ENCODE measurements at regions not wholly inside any gene's neighbourhood (a gene's known extent, or its start where the extent isn't known, plus 50 kb on each side); places are given as distances from the start of the nearest gene placed in this dataset.

GRCh38 chr3:17831366-17831765 lies 88.9 kb upstream of the TBC1D5 start (continued):
- TF ChIP-seq REST (IDR thresholded peaks at IDR 0.05; ENCODE audit: unreplicated experiment), result no peak
- no peak for TF ChIP-seq CREB1 (CRISPR knock-in tag; IDR thresholded peaks at IDR 0.05; ENCODE audit: low read depth)
- TF ChIP-seq ZNF331 (CRISPR knock-in tag; IDR thresholded peaks at IDR 0.05; ENCODE audit: low read depth), result no peak

GRCh38 chr3:17830788-17831187 lies 88.4 kb upstream of the TBC1D5 start:
- Histone ChIP-seq H3K4me2 (no peak overlapping the region), H3K36me3 (ENCODE audit: insufficient read depth) (no peaks in the 10 kb centered on the region), H2AFZ (no peak overlapping the region), H3K4me3 (no peak overlapping the region), H3K79me2 (replicated peaks; ENCODE audit: insufficient read depth) (no peaks in the 10 kb centered on the region), H3F3A (replicated peaks; ENCODE audit: low read depth) (no peaks in the 10 kb centered on the region), H3K27ac (ENCODE audit: low read depth) (no peak overlapping the region), H3K9me2 (ENCODE audit: insufficient read depth) (no peaks in the 10 kb centered on the region), H3K4me1 (ENCODE audit: insufficient read depth) (no peaks in the 10 kb centered on the region), H4K20me1 (replicated peaks; ENCODE audit: insufficient read depth) (no peaks in the 10 kb centered on the region), H3K27me3 (ENCODE audit: insufficient read depth) (no peaks in the 10 kb centered on the region)
- Mint-ChIP-seq H3K36me3 (ENCODE audit: low read depth) (no peaks in the 10 kb centered on the region), H3K9me3 (no peaks in the 10 kb centered on the region), H3K27ac (no peak overlapping the region), H3K27me3 (ENCODE audit: insufficient read depth, low read depth, poor library complexity) (no peaks in the 10 kb centered on the region), H3K4me3 (no peak overlapping the region), H3K4me1 (no peaks in the 10 kb centered on the region)
- no peak for ATAC-seq
- no peak for DNase-seq (ENCODE audit: low spot score)
- no peak for TF ChIP-seq NANOG (IDR thresholded peaks at IDR 0.05; ENCODE audit: borderline replicate concordance)
- no peak for TF ChIP-seq CREB1 (CRISPR knock-in tag; IDR thresholded peaks at IDR 0.05; ENCODE audit: low read depth)
- no peak for TF ChIP-seq REST (IDR thresholded peaks at IDR 0.05; ENCODE audit: unreplicated experiment)
- TF ChIP-seq ZNF462 (CRISPR knock-in tag; IDR thresholded peaks at IDR 0.05), result no peak
- TF ChIP-seq ETS1 (IDR thresholded peaks at IDR 0.05), result no peak
- no peak for TF ChIP-seq CTCF (conservative IDR thresholded peaks at IDR 0.05; ENCODE audit: low read depth in 2 of 2)
- no peak for TF ChIP-seq ZNF331 (CRISPR knock-in tag; IDR thresholded peaks at IDR 0.05; ENCODE audit: low read depth)
- TF ChIP-seq ZNF114 (CRISPR knock-in tag; IDR thresholded peaks at IDR 0.05), result no peak
